CD4-positive, alpha-beta T cell treated with Interleukin-6 at 100 ng/mL for 8 hours (primary cell): ENCODE measurements at regions not wholly inside any gene's neighbourhood (a gene's known extent, or its start where the extent isn't known, plus 50 kb on each side); places are given as distances from the start of the nearest gene placed in this dataset.
"Not testable (repeated sequence)": the region's sequence is repeated elsewhere in the genome, so short reads cannot be mapped to it uniquely, and the experiment has no call there.

ENCODE experiments used
- DNase-seq: peaks from one replicate; pipeline ENCODE4 v3.0.0-alpha.2; 2020; ENCODE audit warnings: mixed read lengths, low spot score

DNA sequence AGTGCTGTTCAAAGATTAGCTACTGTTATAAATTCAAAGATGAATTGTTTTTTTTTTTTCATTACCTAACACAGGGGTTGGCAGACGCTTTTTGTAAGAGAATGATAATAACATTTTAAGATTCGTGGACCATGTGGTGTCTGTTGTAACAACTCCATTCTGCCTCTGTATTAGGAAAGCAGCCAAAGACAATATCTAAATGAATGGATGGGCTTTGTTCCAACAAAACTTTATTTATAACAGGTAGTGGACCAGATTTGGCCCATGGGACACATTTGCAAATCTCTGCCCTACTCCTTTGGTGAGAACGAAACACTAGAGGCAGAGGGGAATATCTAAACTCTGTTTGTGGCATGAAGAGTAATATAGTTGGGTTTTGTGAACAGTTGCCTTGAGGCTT lies 83.6 kb upstream of the BLID start:
- DNase-seq = no peak

DNA sequence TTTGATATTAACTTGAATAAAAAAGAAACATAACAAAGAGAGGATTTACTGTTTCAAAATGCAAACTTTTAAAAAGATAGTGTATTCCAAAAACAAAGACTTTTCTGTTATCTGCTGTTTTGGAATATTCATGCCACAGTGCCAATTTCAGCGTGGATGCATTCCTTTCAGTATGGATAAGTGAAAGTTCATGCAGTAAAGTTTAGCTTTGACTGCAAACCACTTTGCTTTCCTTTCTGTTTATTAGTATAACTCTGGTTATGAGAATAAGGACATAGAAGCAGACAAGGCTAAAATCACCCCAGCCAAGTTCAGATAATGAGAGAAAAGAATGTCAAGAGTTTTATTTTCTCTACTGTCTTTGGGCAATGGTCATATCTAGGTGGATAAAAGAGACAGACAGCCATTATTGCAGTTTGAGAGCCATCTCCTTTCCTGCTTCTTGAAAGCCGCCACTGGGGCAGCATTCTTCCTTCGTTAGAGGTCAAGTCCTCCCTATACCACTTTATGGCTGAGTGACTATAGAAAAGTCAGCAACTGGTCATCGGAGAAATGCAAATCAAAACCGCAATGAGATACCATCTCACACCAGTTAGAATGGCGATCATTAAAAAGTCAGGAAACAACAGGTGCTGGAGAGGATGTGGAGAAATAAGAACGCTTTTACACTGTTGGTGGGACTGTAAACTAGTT lies 82.4 kb upstream of the BLID start:
- DNase-seq = no peak

DNA sequence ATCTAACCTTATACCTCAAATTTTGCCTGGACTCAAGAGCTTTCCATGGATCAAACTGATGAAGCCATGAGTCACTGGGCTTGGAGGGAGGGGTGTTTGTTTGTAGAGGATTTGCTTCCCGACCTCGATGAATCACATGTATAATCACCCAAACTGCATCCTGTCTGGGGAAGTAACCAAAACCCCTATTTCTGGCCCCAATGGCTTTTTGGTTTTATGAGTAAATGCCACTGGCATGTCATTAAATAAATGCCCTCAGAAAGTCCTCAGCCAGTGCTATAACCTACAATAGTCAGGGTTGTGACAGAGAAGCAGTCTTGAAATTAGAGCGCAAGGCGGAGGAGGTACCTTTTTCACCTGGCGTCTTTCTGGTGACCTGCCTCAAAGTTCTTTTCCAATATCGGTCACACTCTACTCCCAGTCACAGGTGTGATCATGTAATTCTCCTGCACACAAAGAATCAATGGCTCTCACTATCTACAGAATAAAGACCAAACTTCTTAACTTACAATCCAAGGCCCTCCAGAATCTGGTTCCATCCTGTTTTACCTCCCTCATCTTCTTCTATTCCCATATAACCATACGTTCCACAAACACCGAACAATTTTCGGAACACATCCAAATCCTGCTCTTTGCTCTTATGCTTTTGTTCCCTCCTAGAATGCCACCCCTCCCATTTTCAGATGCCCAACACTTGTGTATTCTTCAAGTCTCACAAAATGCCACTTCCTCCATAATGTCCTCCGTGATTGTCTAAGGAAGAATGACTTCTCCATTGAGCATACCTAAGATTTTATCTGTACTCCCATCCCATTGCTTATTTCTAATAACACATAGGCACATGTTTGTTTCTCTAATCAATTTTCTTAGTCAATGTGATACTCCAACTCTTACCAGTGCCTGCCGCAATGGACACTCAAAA lies 81.3 kb upstream of the BLID start:
- no peak for DNase-seq

DNA sequence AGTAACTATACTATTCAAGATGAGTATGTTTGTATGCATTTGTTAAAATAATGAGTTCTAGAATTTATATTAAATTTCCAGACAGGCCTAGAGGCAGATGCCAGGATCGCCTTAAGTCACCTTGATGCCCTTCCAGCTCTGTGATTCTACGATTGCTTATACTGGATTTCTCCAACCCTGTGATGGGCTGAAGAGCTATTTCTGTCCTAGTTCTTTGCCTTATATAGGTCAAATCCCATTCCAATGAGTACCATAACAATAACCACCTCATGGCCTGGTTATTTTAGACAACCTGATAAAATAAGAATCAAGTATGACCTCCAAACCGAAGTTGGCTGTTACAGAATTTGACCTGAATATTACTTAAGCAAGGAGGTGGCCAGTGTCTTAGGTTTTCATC lies 79.8 kb upstream of the BLID start:
- DNase-seq = no peak

DNA sequence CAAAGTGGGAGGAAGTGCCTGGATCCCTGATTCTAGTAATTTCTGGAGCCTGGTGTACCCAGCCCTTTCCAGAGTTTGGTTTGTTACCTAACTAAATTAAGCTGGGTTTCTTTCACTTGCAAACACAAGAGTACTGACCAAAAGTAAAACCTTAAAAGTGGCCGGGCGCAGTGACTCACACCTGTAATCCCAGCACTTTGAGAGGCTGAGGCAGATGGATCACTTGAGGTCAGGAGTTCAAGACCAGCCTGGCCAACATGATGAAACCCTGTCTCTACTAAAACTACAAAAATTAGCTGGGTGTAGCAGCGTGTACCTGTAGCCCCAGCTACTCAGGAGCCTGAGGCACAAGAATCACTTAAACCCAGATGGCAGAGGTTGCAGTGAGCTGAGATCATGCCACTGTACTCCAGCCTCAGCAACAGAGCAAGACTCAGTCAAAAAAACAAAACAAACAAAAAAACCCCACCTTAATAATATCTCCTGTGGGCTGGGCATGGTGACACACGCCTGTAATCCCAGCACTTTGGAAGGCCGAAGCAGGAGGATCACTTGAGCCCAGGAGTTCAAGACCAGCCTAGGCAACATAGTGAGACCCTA lies 78.0 kb upstream of the BLID start:
- DNase-seq = not testable (repeated sequence)

DNA sequence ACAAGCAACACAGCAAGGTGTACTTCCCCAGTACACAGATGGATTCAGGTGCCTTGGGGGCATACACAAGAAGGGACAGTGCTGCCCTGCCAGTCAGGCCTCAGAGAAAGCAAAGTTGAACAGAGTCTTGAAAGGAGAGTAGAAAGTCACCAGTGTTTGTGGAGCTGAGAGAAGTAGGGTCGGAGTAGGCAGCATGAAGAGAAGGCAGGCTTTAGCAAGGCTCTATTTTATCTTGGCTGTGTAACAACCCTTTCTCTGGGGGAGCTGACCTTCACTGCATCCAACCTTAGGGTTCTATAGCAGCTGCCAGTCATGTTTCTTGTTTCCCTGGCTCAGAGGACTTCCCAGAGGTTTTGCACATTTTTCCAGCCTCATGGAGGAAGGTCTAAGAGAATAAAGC lies 77.4 kb upstream of the BLID start:
- DNase-seq = no peak

DNA sequence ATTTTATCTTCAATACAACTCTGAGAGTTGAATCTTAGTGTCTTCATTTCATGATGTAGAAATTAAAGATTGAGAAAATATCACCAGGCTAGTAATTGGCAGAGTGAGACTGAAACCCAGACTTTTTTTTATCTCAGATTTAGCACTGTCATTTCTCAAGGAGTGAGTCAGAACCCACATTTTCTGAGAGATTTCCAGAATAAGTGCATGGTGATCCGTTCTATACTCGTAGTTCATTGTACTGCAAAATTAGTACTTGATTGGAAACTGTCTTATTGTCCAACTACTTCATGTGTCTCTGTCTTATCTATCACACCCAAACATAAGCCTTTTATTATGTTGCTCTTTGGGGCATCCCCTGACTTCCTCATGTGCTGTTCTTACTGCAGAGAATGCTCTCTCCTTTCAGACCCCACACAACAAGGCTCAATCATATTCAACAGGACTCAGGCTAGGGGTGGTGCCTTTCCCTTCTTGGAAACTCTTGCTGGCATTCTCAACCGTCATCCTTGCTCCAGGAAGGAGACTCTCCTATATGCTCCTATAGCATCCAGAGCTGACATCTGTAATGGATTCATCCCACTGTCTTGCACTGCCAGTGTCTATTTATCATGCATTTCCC lies 76.7 kb upstream of the BLID start:
- DNase-seq = no peak

DNA sequence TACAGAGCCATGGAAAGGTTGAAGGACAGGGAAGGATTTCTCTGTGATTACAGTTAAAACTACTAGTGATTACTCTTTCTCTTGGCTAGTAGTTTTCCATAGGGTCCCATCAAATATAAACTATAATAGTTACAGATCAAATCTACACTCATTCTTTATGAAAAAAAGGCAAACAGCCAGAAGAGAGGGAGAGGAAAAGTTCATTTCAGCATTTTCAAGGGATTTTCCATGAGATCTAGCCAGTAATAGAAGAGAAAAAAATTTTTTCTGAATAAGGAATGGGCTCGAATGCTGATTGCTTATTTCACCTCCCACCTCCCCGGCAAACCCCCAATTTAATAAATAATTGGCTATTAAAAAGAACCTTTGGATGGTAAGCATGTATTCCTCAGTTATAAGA lies 74.8 kb upstream of the BLID start:
- no peak for DNase-seq

DNA sequence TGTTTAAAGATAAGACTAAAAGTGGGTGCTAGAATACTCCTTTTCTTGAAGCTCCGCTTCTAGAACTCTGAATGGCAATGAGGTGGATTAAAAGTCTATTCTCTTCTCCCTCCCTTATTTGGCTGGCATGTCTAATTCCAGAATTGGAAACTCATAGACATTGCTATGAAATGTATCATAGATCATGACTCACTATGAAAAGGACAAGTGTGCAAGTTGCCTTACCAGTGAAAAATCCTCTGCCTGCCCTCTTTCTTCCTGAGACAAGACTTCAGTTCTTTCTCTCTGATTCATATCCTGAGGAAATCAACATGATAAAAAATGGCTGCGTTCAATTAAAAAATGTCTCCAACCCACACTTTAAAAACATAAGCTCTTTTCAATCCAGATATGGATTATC lies 73.2 kb upstream of the BLID start:
- DNase-seq = no peak

DNA sequence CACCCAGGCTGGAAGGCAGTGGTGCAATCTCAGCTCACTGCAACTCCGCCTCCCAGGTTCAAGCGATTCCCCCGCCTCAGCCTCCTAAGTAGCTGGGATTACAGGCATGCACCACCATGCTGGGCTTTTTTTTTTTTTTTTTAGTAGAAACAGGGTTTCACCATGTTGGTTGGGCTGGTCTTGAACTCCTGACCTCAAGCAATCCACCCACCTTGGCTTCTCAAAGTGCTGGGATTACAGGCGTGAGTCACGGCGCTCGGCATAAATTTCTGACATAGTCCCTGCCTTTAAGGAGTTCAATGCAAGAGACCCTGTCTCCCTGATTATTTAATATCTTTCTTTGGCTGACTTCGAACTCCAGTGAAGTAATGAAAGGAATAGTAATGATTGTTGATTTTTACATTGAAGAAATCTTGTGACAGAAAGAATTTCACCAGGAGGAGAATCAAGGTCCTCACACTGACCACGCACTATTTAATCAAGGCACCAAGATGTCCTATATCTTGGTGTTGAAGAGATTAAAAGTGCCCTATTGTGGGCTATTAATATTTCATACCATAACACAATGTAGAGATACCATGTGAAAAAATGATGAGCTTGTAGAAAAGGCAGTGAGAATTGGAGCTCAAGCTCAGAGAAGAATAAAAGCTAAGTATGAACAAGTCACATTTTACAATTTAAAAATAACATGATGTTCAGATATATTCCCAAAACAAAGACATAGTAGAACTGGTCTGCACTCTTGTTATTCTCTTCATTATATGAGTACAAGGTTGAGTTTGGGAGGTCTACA lies 71.6 kb upstream of the BLID start:
- no peak for DNase-seq

DNA sequence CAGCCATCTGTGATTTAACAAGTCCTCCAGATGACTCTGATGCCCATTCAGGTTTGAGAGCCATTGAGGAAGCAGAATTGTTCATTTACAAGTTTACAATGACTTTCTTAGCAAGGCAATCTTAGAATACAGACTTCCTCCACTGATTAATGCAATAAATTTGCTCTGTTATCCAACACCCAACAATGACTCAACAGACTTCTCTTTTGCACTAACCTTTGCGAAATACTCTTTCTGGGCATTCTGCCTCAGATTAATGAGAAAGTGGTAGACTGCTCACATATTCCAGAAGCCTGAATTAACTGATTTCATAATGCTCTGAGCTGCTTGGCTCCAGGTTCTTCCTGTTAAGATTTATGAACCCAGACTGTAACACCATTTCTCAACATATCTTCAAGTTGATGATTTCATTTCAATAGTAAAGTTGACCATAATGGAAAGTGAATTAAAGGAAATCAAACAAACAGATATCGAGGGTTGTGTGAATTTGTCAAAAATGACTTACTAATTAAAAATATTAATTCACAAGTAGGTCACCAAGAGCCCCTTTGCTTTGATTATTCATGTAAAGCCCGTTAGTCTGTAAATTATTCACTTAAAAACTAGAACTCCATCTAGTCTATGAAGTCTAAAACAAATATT lies 70.5 kb upstream of the BLID start:
- DNase-seq = no peak

DNA sequence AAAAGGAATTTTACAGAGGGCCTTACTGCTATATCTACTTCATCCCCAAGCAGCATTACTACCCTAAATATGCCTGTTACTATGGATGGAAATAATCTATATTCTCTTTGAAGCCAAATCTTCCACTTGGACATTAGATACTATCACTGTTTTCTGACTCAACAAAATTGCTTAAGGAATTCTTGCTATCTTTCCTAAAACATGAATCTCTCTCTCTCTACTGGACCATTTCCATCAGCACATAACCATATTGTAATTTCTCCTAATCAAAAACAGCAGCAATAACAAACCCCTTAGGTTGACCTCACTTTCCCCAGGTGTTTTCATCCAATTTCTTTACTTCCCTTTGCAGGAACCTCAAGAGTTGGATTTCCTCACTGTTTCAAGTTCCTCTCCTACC lies 67.9 kb upstream of the BLID start:
- no peak for DNase-seq

DNA sequence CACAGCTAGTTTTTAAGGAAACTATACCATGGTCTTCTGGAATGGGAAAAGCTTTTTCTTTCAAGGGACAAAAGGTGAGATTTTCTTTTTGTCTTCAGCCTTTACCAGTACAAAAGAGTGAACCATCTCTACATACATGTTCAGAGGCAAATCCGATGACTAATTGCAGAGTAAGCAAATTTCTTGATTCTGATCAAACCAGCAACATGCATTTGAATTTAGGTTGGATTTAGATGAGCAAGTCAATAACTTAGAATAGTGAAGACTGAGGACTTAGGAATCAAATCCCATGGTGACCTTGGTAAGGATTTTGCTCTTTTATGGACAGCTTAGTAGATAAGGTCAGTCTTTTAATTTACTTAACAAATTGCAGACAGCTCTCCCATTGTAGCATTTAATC lies 65.9 kb upstream of the BLID start:
- no peak for DNase-seq

DNA sequence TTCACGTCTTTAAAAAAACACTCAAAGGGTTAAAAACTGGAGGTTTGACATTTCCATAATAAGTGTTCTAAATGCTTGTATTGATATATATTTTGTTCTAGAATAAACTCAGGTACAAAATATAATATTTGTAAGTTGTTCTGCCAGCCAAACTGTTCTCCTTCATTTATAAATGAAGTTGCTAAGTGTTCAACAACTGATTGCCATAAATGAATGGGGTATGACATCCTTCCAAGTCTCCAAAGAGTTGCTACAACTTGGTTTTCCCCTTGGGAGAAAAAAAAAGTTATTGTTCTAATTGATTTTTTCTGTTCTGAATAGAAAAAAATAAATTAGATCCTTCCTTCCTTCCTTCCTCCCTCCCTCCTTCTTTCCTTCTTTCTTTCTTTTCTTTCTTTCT lies 65.4 kb upstream of the BLID start:
- no peak for DNase-seq

DNA sequence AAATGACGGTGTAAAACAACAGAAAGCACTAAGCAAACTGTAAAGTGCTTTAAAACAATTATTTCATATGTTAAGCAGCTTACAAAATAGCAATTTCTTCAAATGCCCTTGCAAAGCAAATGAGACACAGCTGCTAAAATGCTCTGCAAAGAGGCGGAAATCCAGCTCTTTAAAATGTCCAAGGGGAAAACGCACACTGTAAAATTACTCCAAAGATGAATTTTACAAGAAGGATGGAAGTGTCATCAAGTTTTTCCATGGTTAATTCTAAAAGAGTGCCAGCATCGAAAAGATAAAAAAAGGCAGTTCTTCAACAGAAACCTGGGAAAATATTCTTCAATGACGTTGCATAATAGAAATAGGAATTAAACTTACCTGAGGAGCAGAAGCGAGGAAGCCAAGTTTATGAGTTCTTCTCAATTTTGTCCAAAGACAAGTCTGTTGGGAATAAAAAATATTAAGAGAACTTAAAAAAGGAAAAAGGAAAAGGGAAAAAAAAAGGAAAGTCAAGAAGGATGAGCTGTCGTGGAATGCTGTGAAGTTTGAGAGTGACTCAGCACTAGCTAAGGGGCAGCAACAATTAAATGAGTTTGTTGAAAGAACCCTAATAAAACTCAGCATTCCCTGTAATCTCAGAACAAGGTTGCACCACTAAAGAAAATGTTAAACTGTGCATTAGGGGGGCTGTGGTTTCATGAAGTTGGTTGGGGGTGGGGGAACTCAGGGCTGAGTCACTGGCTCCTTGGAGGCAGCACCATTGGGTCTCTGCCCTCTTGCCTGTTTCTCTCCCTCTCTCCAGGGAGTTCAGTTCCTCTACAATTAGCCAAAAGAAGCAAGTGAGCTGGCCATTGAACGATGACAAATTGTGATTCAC lies 64.2 kb upstream of the BLID start:
- DNase-seq = no peak

DNA sequence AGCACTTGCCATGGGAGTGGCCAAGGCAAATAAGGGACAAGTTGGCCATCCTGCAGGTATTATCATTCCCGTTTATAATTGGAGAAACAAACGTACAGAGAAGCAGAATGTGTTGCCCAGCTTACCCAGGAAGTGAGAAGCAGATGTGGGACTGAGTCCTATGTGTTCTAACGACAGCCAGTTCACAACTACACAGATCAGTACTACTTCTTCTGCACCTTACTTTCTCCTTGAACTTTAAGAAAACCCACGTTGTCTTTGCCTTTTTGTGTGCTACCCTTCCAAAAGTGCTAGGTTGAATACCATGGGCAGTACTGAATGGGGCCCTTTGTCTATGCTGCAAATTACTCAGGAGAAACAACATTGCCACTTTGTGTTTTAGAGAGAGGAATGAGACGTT lies 62.8 kb upstream of the BLID start:
- no peak for DNase-seq

DNA sequence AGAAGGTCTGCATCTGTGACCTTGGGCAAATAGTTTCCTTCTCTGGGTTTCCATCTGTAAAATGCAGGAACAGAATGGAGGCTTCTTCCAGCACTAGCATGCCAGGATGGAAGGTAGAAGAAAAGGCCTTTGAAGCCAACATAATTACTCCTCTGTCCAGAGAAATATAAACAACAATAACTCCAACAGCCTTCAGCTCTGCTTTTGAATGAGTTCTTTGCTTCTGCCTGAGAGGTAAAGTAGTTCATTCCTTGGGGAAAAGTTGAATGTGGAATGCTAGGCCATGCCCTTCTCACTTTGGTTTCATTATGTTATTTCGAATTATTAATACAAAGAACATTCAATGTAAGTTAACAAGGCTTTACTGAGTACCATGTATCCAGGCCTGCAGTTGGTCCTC lies 61.2 kb upstream of the BLID start:
- no peak for DNase-seq

DNA sequence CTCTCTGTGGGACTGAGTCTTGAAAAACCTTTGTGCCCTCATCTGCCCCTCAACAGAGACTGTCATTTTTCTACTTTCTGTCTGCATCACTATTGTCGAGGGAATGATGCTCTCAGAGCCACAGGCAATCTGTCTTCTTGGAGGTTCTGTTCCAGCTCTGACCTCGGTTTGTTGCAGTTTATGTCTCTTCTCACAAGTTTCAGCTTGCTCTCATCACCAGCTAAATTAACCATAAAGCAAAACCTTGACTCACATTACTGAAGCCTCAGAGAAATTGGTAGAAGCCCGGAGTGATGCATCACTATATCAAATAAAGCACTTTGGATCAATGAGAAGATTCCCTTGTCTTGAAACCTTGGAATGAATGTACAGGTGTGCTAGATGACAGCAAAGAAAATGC lies 60.6 kb upstream of the BLID start:
- no peak for DNase-seq

DNA sequence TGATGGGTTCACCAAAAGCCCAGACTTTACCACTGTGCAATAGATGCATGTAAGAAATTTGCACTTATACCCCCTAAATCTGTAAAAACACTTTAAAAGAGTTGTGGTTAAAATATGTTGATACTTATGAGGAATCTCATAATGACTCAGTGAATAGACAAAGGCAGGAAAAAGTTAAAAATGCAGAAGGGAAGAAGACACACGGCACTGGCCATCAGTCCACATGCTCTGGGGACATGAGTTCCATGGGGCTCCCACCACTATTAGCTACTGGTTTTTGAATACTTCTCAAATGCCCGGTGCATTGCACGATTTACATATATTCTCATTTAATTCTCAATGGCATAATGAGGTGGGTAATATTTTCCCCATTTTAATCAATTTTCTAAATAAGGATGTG lies 59.3 kb upstream of the BLID start:
- no peak for DNase-seq

DNA sequence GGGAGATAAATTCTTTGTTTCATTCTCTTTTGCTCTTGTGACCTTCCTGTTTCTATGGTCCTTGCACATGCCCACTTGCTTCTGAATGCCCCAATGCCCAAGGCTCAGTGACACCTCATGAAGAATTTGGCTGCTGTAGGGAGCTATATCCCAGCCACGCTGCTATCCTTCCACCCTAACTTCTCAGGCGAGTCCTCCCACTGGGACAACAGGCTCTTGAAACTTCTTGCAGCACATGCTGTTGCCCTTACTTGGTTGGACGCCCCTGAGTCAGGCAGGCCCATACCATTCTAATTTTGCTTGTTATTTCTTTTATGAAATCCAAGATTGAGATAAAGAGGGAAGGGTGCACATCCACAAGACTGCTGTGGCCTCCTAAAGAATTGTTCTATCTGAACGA lies 57.6 kb upstream of the BLID start:
- DNase-seq = no peak

DNA sequence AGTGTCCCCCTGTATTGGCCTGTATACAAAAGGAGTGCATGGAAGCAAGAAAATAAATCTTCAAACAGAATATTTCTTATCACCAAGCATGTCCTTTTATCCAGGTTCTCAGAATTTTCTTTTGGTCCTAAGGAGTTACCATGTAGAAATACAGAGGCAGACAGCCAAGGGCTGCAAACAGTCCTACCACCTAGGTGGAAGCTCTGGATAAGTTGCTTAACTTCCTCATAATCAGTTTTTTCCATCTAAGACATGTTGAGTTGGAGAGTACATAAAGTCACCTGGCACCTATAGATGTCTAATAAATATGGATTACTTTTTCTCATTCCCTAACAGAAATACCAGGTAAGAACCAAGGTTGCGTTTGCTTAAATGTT lies 57.0 kb upstream of the BLID start:
- no peak for DNase-seq
